Lung microvascular endothelial cell (primary cell): ENCODE measurements at regions not wholly inside any gene's neighbourhood (a gene's known extent, or its start where the extent isn't known, plus 50 kb on each side); places are given as distances from the start of the nearest gene placed in this dataset.
"Not testable (repeated sequence)": the region's sequence is repeated elsewhere in the genome, so short reads cannot be mapped to it uniquely, and the experiment has no call there.

ENCODE experiments used
- DNase-seq, 2 donors: peaks; one replicate each; pipeline versions ENCODE4 v3.0.0 to v3.0.0-alpha.2; 2010; ENCODE audit warnings: low read depth in 2 of 2

- not testable (repeated sequence) for DNase-seq
Observed at GRCh38 chr7:76851617-76852016, 180.5 kb downstream of the SPDYE17 start.

GRCh38 chr7:76849887-76850563, 182.1 kb downstream of the SPDYE17 start:
- not testable (repeated sequence) for DNase-seq

- DNase-seq = not testable (repeated sequence)
Observed at GRCh38 chr7:76839879-76840278, 192.3 kb downstream of the SPDYE17 start.

- not testable (repeated sequence) for DNase-seq
Observed at GRCh38 chr7:76839214-76839613, 192.9 kb downstream of the SPDYE17 start.

GRCh38 chr7:76838357-76838756, 193.8 kb downstream of the SPDYE17 start:
- not testable (repeated sequence) for DNase-seq

GRCh38 chr7:76829233-76829632, 202.2 kb upstream of the POMZP3 start:
- not testable (repeated sequence) for DNase-seq

- DNase-seq = not testable (repeated sequence)
Observed at GRCh38 chr7:76826181-76826580, 199.1 kb upstream of the POMZP3 start.

- DNase-seq = not testable (repeated sequence)
Observed at GRCh38 chr7:76809856-76810255, 182.8 kb upstream of the POMZP3 start.

- not testable (repeated sequence) for DNase-seq
Observed at GRCh38 chr7:76807588-76808100, 180.6 kb upstream of the POMZP3 start.

- DNase-seq = not testable (repeated sequence)
Observed at GRCh38 chr7:76806460-76806859, 179.4 kb upstream of the POMZP3 start.

- peak; percentile 20 to 32 for DNase-seq
Observed at GRCh38 chr7:76806010-76806409, 178.9 kb upstream of the POMZP3 start.

- peak; percentile 23 to 62 for DNase-seq
Observed at GRCh38 chr7:76805262-76805661, 178.2 kb upstream of the POMZP3 start.

- not testable (repeated sequence) for DNase-seq
Observed at GRCh38 chr7:76797639-76798038, 170.6 kb upstream of the POMZP3 start.

GRCh38 chr7:76780693-76781092, 153.6 kb upstream of the POMZP3 start:
- DNase-seq = not testable (repeated sequence)

GRCh38 chr7:76774279-76774678, 147.2 kb upstream of the POMZP3 start:
- not testable (repeated sequence) for DNase-seq

- DNase-seq = not testable (repeated sequence)
Observed at GRCh38 chr7:76771980-76772379, 144.9 kb upstream of the POMZP3 start.

- DNase-seq = not testable (repeated sequence)
Observed at GRCh38 chr7:76763977-76764376, 136.9 kb upstream of the POMZP3 start.

GRCh38 chr7:76760546-76761220, 133.6 kb upstream of the POMZP3 start:
- DNase-seq = not testable (repeated sequence)

GRCh38 chr7:76739538-76739937, 112.5 kb upstream of the POMZP3 start:
- not testable (repeated sequence) for DNase-seq

- DNase-seq = not testable (repeated sequence)
Observed at GRCh38 chr7:76736724-76737123, 109.6 kb upstream of the POMZP3 start.

GRCh38 chr7:76736091-76736490, 109.0 kb upstream of the POMZP3 start:
- DNase-seq = not testable (repeated sequence)

- not testable (repeated sequence) for DNase-seq
Observed at GRCh38 chr7:76735668-76736067, 108.6 kb upstream of the POMZP3 start.

GRCh38 chr7:76728571-76728974, 101.5 kb upstream of the POMZP3 start:
- not testable (repeated sequence) for DNase-seq
